OCI-LY1 (cell line): ENCODE measurements at regions not wholly inside any gene's neighbourhood (a gene's known extent, or its start where the extent isn't known, plus 50 kb on each side); places are given as distances from the start of the nearest gene placed in this dataset.

Experiments
- H2AFZ ChIP-seq: fragments of 200-600 bp; sonication (generic), shearing (Covaris generic); 2 replicates; pipeline ENCODE4 v1.6.0; 2014; ENCODE audit warnings: antibody characterized with exemption, mild to moderate bottlenecking, low read length
- H3F3A ChIP-seq: fragments of 200-600 bp; sonication (generic), shearing (Covaris generic); 2 replicates; pipeline ENCODE4 v1.6.0; 2014; ENCODE audit warnings: mild to moderate bottlenecking, antibody characterized with exemption, low read length, moderate library complexity; ENCODE audit not compliant: insufficient read depth
- H3K27ac ChIP-seq: fragments of 200-600 bp; sonication (generic); 2 replicates; pipeline ENCODE4 v1.5.1; 2014; ENCODE audit warnings: low read length, mixed run types, mild to moderate bottlenecking, low read depth; ENCODE audit not compliant: poor library complexity, severe bottlenecking
- H3K27me3 ChIP-seq: fragments of 200-600 bp; sonication (generic); 2 replicates; pipeline ENCODE4 v1.6.0; 2014; ENCODE audit warnings: antibody characterized with exemption, mild to moderate bottlenecking, low read length, moderate library complexity; ENCODE audit not compliant: insufficient read depth
- H3K36me3 ChIP-seq: fragments of 200-600 bp; sonication (generic); 2 replicates; pipeline ENCODE4 v1.6.1; 2014; ENCODE audit warnings: mild to moderate bottlenecking, antibody characterized with exemption, low read length, moderate library complexity, mixed read lengths; ENCODE audit not compliant: insufficient read depth
- H3K4me1 ChIP-seq: fragments of 200-600 bp; sonication (generic); 2 replicates; pipeline ENCODE4 v1.5.1; 2014; ENCODE audit warnings: mild to moderate bottlenecking, low read length, moderate library complexity; ENCODE audit not compliant: insufficient read depth, severe bottlenecking
- H3K4me2 ChIP-seq: fragments of 200-600 bp; sonication (generic), shearing (Covaris generic); 2 replicates; pipeline ENCODE4 v1.6.1; 2014; ENCODE audit warnings: low read length
- H3K4me3 ChIP-seq: fragments of 200-600 bp; sonication (generic); 2 replicates; pipeline ENCODE4 v1.5.1; 2014; ENCODE audit warnings: low read length, low read depth, mild to moderate bottlenecking, mixed read lengths; ENCODE audit not compliant: poor library complexity, severe bottlenecking
- H3K79me2 ChIP-seq: fragments of 200-600 bp; shearing (Covaris generic); 2 replicates; pipeline ENCODE4 v1.6.1; 2016; ENCODE audit warnings: mixed run types, low read length, mixed read lengths; ENCODE audit not compliant: insufficient read depth
- H3K9ac ChIP-seq: fragments of 200-600 bp; sonication (generic), shearing (Covaris generic); 2 replicates; pipeline ENCODE4 v1.6.1; 2014; ENCODE audit warnings: mild to moderate bottlenecking, low read length, mixed read lengths
- H3K9me2 ChIP-seq: fragments of 200-600 bp; sonication (generic), shearing (Covaris generic); 2 replicates; pipeline ENCODE4 v1.6.1; 2014; ENCODE audit warnings: low read depth, mild to moderate bottlenecking, low read length, mixed read lengths
- H3K9me3 ChIP-seq: fragments of 200-600 bp; shearing (Covaris generic); 2 replicates; pipeline ENCODE4 v1.6.1; 2014; ENCODE audit warnings: low read length, mixed read lengths
- H4K20me1 ChIP-seq: fragments of 200-600 bp; sonication (generic), shearing (Covaris generic); 2 replicates; pipeline ENCODE4 v1.6.0; 2016; ENCODE audit warnings: mild to moderate bottlenecking, low read length; ENCODE audit not compliant: insufficient read depth
- CTCF ChIP-seq: fragments of 200-600 bp; sonication (generic), shearing (Covaris generic); IDR thresholded peaks from 2 replicates; pipeline ENCODE4 v1.5.1; 2017; ENCODE audit warnings: mild to moderate bottlenecking, antibody characterized with exemption, low read length, moderate library complexity, mixed read lengths
- EZH2 ChIP-seq: fragments of 200-600 bp; sonication (generic), shearing (Covaris generic); IDR thresholded peaks from 2 replicates; pipeline ENCODE4 v1.8.0; 2017; ENCODE audit warnings: borderline replicate concordance, mixed run types, mild to moderate bottlenecking, antibody characterized with exemption, low read length, moderate library complexity, mixed read lengths

- no peaks in the 10 kb centered on the region for H4K20me1 ChIP-seq
- H3K9me2 ChIP-seq: no peaks in the 10 kb centered on the region
- H3K36me3 ChIP-seq: no peaks in the 10 kb centered on the region
- TF ChIP-seq EZH2: no peak
- TF ChIP-seq CTCF: no peak
- no peak overlapping the region for H3K9ac ChIP-seq
- H3K9me3 ChIP-seq: no peaks in the 10 kb centered on the region
- H2AFZ ChIP-seq: no peak overlapping the region
- no peaks in the 10 kb centered on the region for H3F3A ChIP-seq
- no peaks in the 10 kb centered on the region for H3K27me3 ChIP-seq
- H3K4me3 ChIP-seq: no peak overlapping the region
- no peaks in the 10 kb centered on the region for H3K79me2 ChIP-seq
- H3K27ac ChIP-seq: no peak overlapping the region
- no peak overlapping the region for H3K4me2 ChIP-seq
- no peaks in the 10 kb centered on the region for H3K4me1 ChIP-seq
Observed at GRCh38 chr16:51401673-51402072, 250.6 kb upstream of the SALL1 start.

- Histone ChIP-seq H3K9me2 (no peaks in the 10 kb centered on the region), H3K4me3 (no peak overlapping the region)
Observed at GRCh38 chr16:51399908-51400670, 249.0 kb upstream of the SALL1 start.

GRCh38 chr16:51394421-51394820 lies 243.4 kb upstream of the SALL1 start:
- Histone ChIP-seq H3K9ac (no peak overlapping the region), H3K27ac (no peak overlapping the region), H3K27me3 (no peaks in the 10 kb centered on the region), H3K4me2 (no peak overlapping the region), H3K79me2 (no peaks in the 10 kb centered on the region), H3K4me3 (no peak overlapping the region), H3K4me1 (no peaks in the 10 kb centered on the region), H4K20me1 (no peaks in the 10 kb centered on the region), H3K9me3 (no peaks in the 10 kb centered on the region), H3K9me2 (no peaks in the 10 kb centered on the region), H3K36me3 (no peaks in the 10 kb centered on the region), H3F3A (no peaks in the 10 kb centered on the region), H2AFZ (no peak overlapping the region)
- TF ChIP-seq EZH2: no peak
- TF ChIP-seq CTCF: no peak

More at GRCh38 chr16:51399908-51400670, 249.0 kb upstream of the SALL1 start:
- no peaks in the 10 kb centered on the region for H3K9me3 ChIP-seq
- H2AFZ ChIP-seq: no peak overlapping the region
- TF ChIP-seq CTCF: no peak
- no peak for TF ChIP-seq EZH2
- no peaks in the 10 kb centered on the region for H3K27me3 ChIP-seq
- no peak overlapping the region for H3K9ac ChIP-seq
- H3K36me3 ChIP-seq: no peaks in the 10 kb centered on the region
- no peaks in the 10 kb centered on the region for H3F3A ChIP-seq
- no peak overlapping the region for H3K4me2 ChIP-seq
- H4K20me1 ChIP-seq: no peaks in the 10 kb centered on the region
- H3K4me1 ChIP-seq: no peaks in the 10 kb centered on the region
- no peaks in the 10 kb centered on the region for H3K79me2 ChIP-seq
- no peak overlapping the region for H3K27ac ChIP-seq
